ENCODE measurements at regions not wholly inside any gene's neighbourhood (a gene's known extent, or its start where the extent isn't known, plus 50 kb on each side); places are given as distances from the start of the nearest gene placed in this dataset.

- no peak for TF ChIP-seq POLR2AphosphoS5 (IDR thresholded peaks at IDR 0.05; ENCODE audit: low read depth, low read length)
- TF ChIP-seq SIN3A (IDR thresholded peaks at IDR 0.05; ENCODE audit: borderline replicate concordance, insufficient read depth, low read length), result no peak
- TF ChIP-seq FOXP2 (optimal IDR thresholded peaks at IDR 0.05; ENCODE audit: borderline replicate concordance, extremely low read depth, extremely low read length, insufficient read depth), result no peak
Measured at GRCh38 chr14:89004166-89004565, 179.7 kb downstream of the TTC8 start.

GRCh38 chr14:89007906-89008305 lies 183.5 kb downstream of the TTC8 start:
- no peak for TF ChIP-seq SIN3A (IDR thresholded peaks at IDR 0.05; ENCODE audit: borderline replicate concordance, insufficient read depth, low read length)
- TF ChIP-seq REST (IDR thresholded peaks at IDR 0.05; ENCODE audit: insufficient read depth in 1 of 2, low read depth in 2 of 2, low read length in 2 of 2), result no peak
- TF ChIP-seq POLR2AphosphoS5 (IDR thresholded peaks at IDR 0.05; ENCODE audit: low read depth, low read length), result no peak
- no peak for TF ChIP-seq TAF1 (IDR thresholded peaks at IDR 0.05; ENCODE audit: borderline replicate concordance, insufficient read depth, low read length)
- TF ChIP-seq FOXP2 (optimal IDR thresholded peaks at IDR 0.05; ENCODE audit: borderline replicate concordance, extremely low read depth, extremely low read length, insufficient read depth), result no peak

GRCh38 chr14:89011355-89012281 lies 187.2 kb downstream of the TTC8 start:
- TF ChIP-seq REST (IDR thresholded peaks at IDR 0.05; ENCODE audit: insufficient read depth in 1 of 2, low read depth in 2 of 2, low read length in 2 of 2), result no peak
- TF ChIP-seq SIN3A (IDR thresholded peaks at IDR 0.05; ENCODE audit: borderline replicate concordance, insufficient read depth, low read length), result no peak
- no peak for TF ChIP-seq TAF1 (IDR thresholded peaks at IDR 0.05; ENCODE audit: borderline replicate concordance, insufficient read depth, low read length)
- TF ChIP-seq POLR2AphosphoS5 (IDR thresholded peaks at IDR 0.05; ENCODE audit: low read depth, low read length), result no peak
- TF ChIP-seq FOXP2 (optimal IDR thresholded peaks at IDR 0.05; ENCODE audit: borderline replicate concordance, extremely low read depth, extremely low read length, insufficient read depth), result no peak

DNA sequence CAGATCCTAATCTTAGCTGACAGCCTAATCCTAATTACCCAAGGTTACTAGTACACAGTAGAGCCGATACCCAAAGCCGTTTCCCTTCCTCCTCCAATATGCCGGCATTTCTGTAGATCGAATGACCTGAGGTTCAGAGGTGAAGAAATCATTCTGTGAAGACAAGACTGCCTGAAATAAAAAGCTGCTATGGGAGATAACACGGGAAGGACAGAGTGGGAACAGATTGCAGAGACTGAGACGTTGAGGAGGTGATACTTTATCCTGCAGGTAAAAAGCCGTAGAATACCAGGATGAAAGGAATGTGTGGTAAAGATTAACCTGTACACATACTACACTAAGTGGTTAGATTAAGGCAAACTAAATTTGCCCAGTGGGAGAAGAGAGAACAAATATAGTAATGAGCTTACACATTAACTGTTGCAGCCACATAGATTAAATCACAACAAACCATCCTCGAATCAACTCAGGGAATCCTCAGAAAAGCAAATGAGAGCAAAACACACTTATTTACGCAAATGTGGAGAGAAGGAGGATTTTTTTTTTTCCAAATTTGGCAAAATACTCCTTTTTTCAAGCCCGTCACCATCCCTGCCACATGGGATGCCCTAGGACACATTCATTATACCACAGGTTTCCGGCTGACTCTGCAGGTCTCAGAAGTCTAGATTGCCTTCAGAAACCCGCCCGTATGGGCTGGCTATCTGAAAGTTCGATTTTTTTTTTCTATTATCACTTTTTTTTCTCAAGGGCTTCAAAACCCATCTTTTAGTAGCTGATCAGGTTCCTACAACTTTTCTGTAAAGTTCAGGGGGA lies 188.0 kb downstream of the TTC8 start:
- TF ChIP-seq SIN3A (IDR thresholded peaks at IDR 0.05; ENCODE audit: borderline replicate concordance, insufficient read depth, low read length) (no peak), TAF1 (IDR thresholded peaks at IDR 0.05; ENCODE audit: borderline replicate concordance, insufficient read depth, low read length) (no peak), FOXP2 (optimal IDR thresholded peaks at IDR 0.05; ENCODE audit: borderline replicate concordance, extremely low read depth, extremely low read length, insufficient read depth) (no peak), POLR2AphosphoS5 (IDR thresholded peaks at IDR 0.05; ENCODE audit: low read depth, low read length) (no peak), REST (IDR thresholded peaks at IDR 0.05; ENCODE audit: insufficient read depth in 1 of 2, low read depth in 2 of 2, low read length in 2 of 2) (no peak)

- TF ChIP-seq REST (IDR thresholded peaks at IDR 0.05; ENCODE audit: insufficient read depth in 1 of 2, low read depth in 2 of 2, low read length in 2 of 2) (no peak), SIN3A (IDR thresholded peaks at IDR 0.05; ENCODE audit: borderline replicate concordance, insufficient read depth, low read length) (no peak), FOXP2 (optimal IDR thresholded peaks at IDR 0.05; ENCODE audit: borderline replicate concordance, extremely low read depth, extremely low read length, insufficient read depth) (no peak), POLR2AphosphoS5 (IDR thresholded peaks at IDR 0.05; ENCODE audit: low read depth, low read length) (no peak), TAF1 (IDR thresholded peaks at IDR 0.05; ENCODE audit: borderline replicate concordance, insufficient read depth, low read length) (no peak)
Measured at GRCh38 chr14:89013098-89013504, 188.7 kb downstream of the TTC8 start.
